ENCODE measurements at regions not wholly inside any gene's neighbourhood (a gene's known extent, or its start where the extent isn't known, plus 50 kb on each side); places are given as distances from the start of the nearest gene placed in this dataset.
A peak's percentile ranks its signal among the peaks of the same experiment; 100 is the strongest.

GRCh38 chr22:46079861-46080821 lies 70.2 kb upstream of the PPARA start:
- in situ Hi-C loops (cut with MboI; ENCODE audit: low sequenced_read_pairs in 4 of 4): no loop called here

GRCh38 chr22:46081036-46081830 lies 69.1 kb upstream of the PPARA start:
- H3K9me3 ChIP-seq: no peaks in the 10 kb centered on the region
- H3K4me1 ChIP-seq: peaks cover 89% of the 10 kb centered on the region in 2 donors
- no peaks in the 10 kb centered on the region for H3K27me3 ChIP-seq
- no peak for TF ChIP-seq POLR2A (IDR thresholded peaks at IDR 0.05)
- TF ChIP-seq CTCF (IDR thresholded peaks at IDR 0.05 in 4 of 5, conservative IDR thresholded peaks at IDR 0.05 in 1 of 5): no peak
- intact Hi-C loops (cut with DNase I; ENCODE audit: low total_unique reads): loop anchor here (2.0 kb wide), 1 partner anchor 46 kb away; no protein-coding TSS in a partner anchor
- H3K27ac ChIP-seq: peak overlapping the region; percentile 94 to 98 (median 97)
- peak in 1 of 2 donors; percentile 53 for DNase-seq
- H3K4me3 ChIP-seq: peak overlapping the region; percentile 78 to 86 (median 82)
- ATAC-seq: no peak
- no peaks in the 10 kb centered on the region for H3K36me3 ChIP-seq
- in situ Hi-C loops (cut with MboI; ENCODE audit: low sequenced_read_pairs in 4 of 4): no loop called here

More at GRCh38 chr22:46079861-46080821, 70.2 kb upstream of the PPARA start:
- H3K4me3 ChIP-seq: peak overlapping the region; percentile 78 to 86 (median 82)
- H3K9me3 ChIP-seq: no peaks in the 10 kb centered on the region
- TF ChIP-seq CTCF (IDR thresholded peaks at IDR 0.05 in 4 of 5, conservative IDR thresholded peaks at IDR 0.05 in 1 of 5): peak in 1 of 5 experiments; percentile 13
- TF ChIP-seq POLR2A (IDR thresholded peaks at IDR 0.05): peak; percentile 69 to 74
- H3K27ac ChIP-seq: peak overlapping the region; percentile 94 to 98 (median 97)
- H3K4me1 ChIP-seq: peaks cover 88 to 89% of the 10 kb centered on the region in 2 donors
- intact Hi-C loops (cut with DNase I; ENCODE audit: low total_unique reads): loop anchor here (2.0 kb wide), 1 partner anchor 45 kb away; no protein-coding TSS in a partner anchor
- ATAC-seq (peak; percentile 49 to 51), DNase-seq (peak; percentile 75 to 86)
- H3K36me3 ChIP-seq: no peaks in the 10 kb centered on the region
- H3K27me3 ChIP-seq: no peaks in the 10 kb centered on the region

GRCh38 chr22:46081831-46082210 lies 68.5 kb upstream of the PPARA start:
- peaks cover 89% of the 10 kb centered on the region in 2 donors for H3K4me1 ChIP-seq
- ATAC-seq (no peak), DNase-seq (peak in 1 of 2 donors; percentile 37)
- H3K9me3 ChIP-seq: no peaks in the 10 kb centered on the region
- H3K27ac ChIP-seq: peak overlapping the region; percentile 94 to 98 (median 97)
- in situ Hi-C loops (cut with MboI; ENCODE audit: low sequenced_read_pairs in 4 of 4): no loop called here
- H3K36me3 ChIP-seq: no peaks in the 10 kb centered on the region
- intact Hi-C loops (cut with DNase I; ENCODE audit: low total_unique reads): loop anchor here (2.0 kb wide), 1 partner anchor 47 kb away; no protein-coding TSS in a partner anchor
- H3K27me3 ChIP-seq: no peaks in the 10 kb centered on the region
- H3K4me3 ChIP-seq: peak overlapping the region; percentile 78 to 86 (median 82)
- peak in 1 of 2 donors; percentile 16 for TF ChIP-seq POLR2A (IDR thresholded peaks at IDR 0.05)
- TF ChIP-seq CTCF (IDR thresholded peaks at IDR 0.05 in 4 of 5, conservative IDR thresholded peaks at IDR 0.05 in 1 of 5): no peak

GRCh38 chr22:46082633-46083032 lies 67.7 kb upstream of the PPARA start:
- peak in 1 of 2 donors; percentile 2 for DNase-seq
- Histone ChIP-seq H3K27me3 (no peaks in the 10 kb centered on the region), H3K9me3 (no peaks in the 10 kb centered on the region), H3K4me1 (peaks cover 89% of the 10 kb centered on the region in 2 donors), H3K27ac (peak overlapping the region; percentile 94 to 98 (median 97)), H3K4me3 (peak overlapping the region in 1 of 4 donors; percentile 78), H3K36me3 (no peaks in the 10 kb centered on the region)
- no peak for TF ChIP-seq POLR2A (IDR thresholded peaks at IDR 0.05)
- no peak for TF ChIP-seq CTCF (IDR thresholded peaks at IDR 0.05 in 4 of 5, conservative IDR thresholded peaks at IDR 0.05 in 1 of 5)
- in situ Hi-C loops (cut with MboI; ENCODE audit: low sequenced_read_pairs in 4 of 4) (no loop called here), intact Hi-C loops (cut with DNase I; ENCODE audit: low total_unique reads) (no loop called here)
- ATAC-seq: no peak
